GM23338 (cell line): ENCODE measurements at regions not wholly inside any gene's neighbourhood (a gene's known extent, or its start where the extent isn't known, plus 50 kb on each side); places are given as distances from the start of the nearest gene placed in this dataset.

Experiments used
- ATAC-seq: fragments of 200-7000 bp; cut with Tn5 transposase; 3 replicates; pipeline ENCODE4 v1.9.1; 2020
- DNase-seq: peaks from one replicate; pipeline ENCODE4 v3.0.0-alpha.2; 2015; ENCODE audit warnings: low spot score
- H2AFZ ChIP-seq: fragments of 200-600 bp; sonication (generic); 2 replicates; pipeline ENCODE4 v1.8.0; 2016; ENCODE audit warnings: antibody characterized with exemption, mild to moderate bottlenecking, moderate library complexity
- H3F3A ChIP-seq: fragments of 200-600 bp; sonication (generic); replicated peaks from 2 replicates; pipeline ENCODE4 v1.8.0; 2017; ENCODE audit warnings: antibody characterized with exemption, mixed run types, low read depth
- H3K27ac ChIP-seq: fragments of 200-600 bp; sonication (generic); 2 replicates; pipeline ENCODE4 v1.6.1; 2016; ENCODE audit warnings: low read depth
- H3K27me3 ChIP-seq: fragments of 200-600 bp; sonication (generic); 2 replicates; pipeline ENCODE4 v1.8.0; 2016; ENCODE audit warnings: mild to moderate bottlenecking, mixed run types, moderate library complexity; ENCODE audit not compliant: insufficient read depth
- H3K36me3 ChIP-seq: fragments of 200-600 bp; sonication (generic); 2 replicates; pipeline ENCODE4 v1.8.0; 2016; ENCODE audit warnings: mild to moderate bottlenecking; ENCODE audit not compliant: insufficient read depth
- H3K4me1 ChIP-seq: fragments of 200-600 bp; sonication (generic); 2 replicates; pipeline ENCODE4 v1.8.0; 2016; ENCODE audit warnings: mild to moderate bottlenecking, moderate library complexity; ENCODE audit not compliant: insufficient read depth
- H3K4me2 ChIP-seq: fragments of 200-600 bp; sonication (generic); 2 replicates; pipeline ENCODE4 v1.7.1; 2017; ENCODE audit warnings: mixed run types
- H3K4me3 ChIP-seq: fragments of 200-600 bp; sonication (generic); 2 replicates; pipeline ENCODE4 v1.6.1; 2016; ENCODE audit warnings: mixed run types
- H3K79me2 ChIP-seq: fragments of 200-600 bp; sonication (generic); replicated peaks from 2 replicates; pipeline ENCODE4 v1.8.0; 2017; ENCODE audit warnings: mild to moderate bottlenecking; ENCODE audit not compliant: insufficient read depth
- H3K9me2 ChIP-seq: fragments of 200-600 bp; sonication (generic); 2 replicates; pipeline ENCODE4 v1.8.0; 2017; ENCODE audit not compliant: insufficient read depth
- H4K20me1 ChIP-seq: fragments of 200-600 bp; sonication (generic); replicated peaks from 2 replicates; pipeline ENCODE4 v1.8.0; 2017; ENCODE audit warnings: mild to moderate bottlenecking; ENCODE audit not compliant: insufficient read depth
- H3K27ac Mint-ChIP-seq: 2 replicates; pipeline ENCODE4 v1.8.0; 2020; ENCODE audit warnings: inconsistent platforms, mild to moderate bottlenecking, moderate library complexity, mixed read lengths
- H3K27me3 Mint-ChIP-seq: 3 replicates; pipeline ENCODE4 v1.8.0; 2022; ENCODE audit warnings: low read depth, mild to moderate bottlenecking, moderate library complexity, mixed read lengths, inconsistent platforms; ENCODE audit not compliant: insufficient read depth, poor library complexity
- H3K36me3 Mint-ChIP-seq: 3 replicates; pipeline ENCODE4 v1.8.0; 2021; ENCODE audit warnings: low read depth, mild to moderate bottlenecking, inconsistent platforms, moderate library complexity, mixed read lengths
- H3K4me1 Mint-ChIP-seq: 3 replicates; pipeline ENCODE4 v1.8.0; 2020; ENCODE audit warnings: mild to moderate bottlenecking, inconsistent platforms, mixed read lengths
- H3K4me3 Mint-ChIP-seq: 3 replicates; pipeline ENCODE4 v1.8.0; 2021; ENCODE audit warnings: moderate library complexity, mild to moderate bottlenecking, inconsistent platforms, mixed read lengths
- H3K9me3 Mint-ChIP-seq: 3 replicates; pipeline ENCODE4 v1.8.0; 2020; ENCODE audit warnings: moderate library complexity, mild to moderate bottlenecking, inconsistent platforms, mixed read lengths
- CREB1 ChIP-seq: fragments of 250-450 bp; sonication (Bioruptor Pico); IDR thresholded peaks from 2 replicates; pipeline ENCODE4 v1.5.0; 2020; ENCODE audit warnings: low read depth, mild to moderate bottlenecking, moderate library complexity
- CTCF ChIP-seq, 2 experiments: fragments of 200-600 bp in 1 of 2; sonication (generic) in 1 of 2; conservative IDR thresholded peaks; 2 replicates each; pipeline versions ENCODE4 v1.5.1 to v1.6.1; 2016 to 2017; ENCODE audit warnings: antibody characterized with exemption in 2 of 2, low read depth in 2 of 2, mild to moderate bottlenecking in 2 of 2, moderate library complexity in 1 of 2
- ETS1 ChIP-seq: IDR thresholded peaks from 2 replicates; pipeline ENCODE4 v1.6.1; 2016; ENCODE audit warnings: antibody characterized with exemption
- EZH2 ChIP-seq: fragments of 200-600 bp; sonication (generic); IDR thresholded peaks from one replicate; pipeline ENCODE4 v1.8.0; 2017; ENCODE audit warnings: antibody characterized with exemption, mild to moderate bottlenecking, low read depth; ENCODE audit not compliant: unreplicated experiment
- EZH2phosphoT487 ChIP-seq: fragments of 200-600 bp; sonication (generic); IDR thresholded peaks from one replicate; pipeline ENCODE4 v1.8.1; 2018; ENCODE audit warnings: antibody characterized with exemption; ENCODE audit not compliant: unreplicated experiment
- JUNB ChIP-seq: IDR thresholded peaks from one replicate; pipeline ENCODE4 v1.6.1; 2016; ENCODE audit warnings: antibody characterized with exemption; ENCODE audit not compliant: unreplicated experiment
- NANOG ChIP-seq: IDR thresholded peaks from 2 replicates; pipeline ENCODE4 v1.6.1; 2016; ENCODE audit warnings: antibody characterized with exemption, borderline replicate concordance
- POLR2AphosphoS5 ChIP-seq: IDR thresholded peaks from 2 replicates; pipeline ENCODE4 v1.6.1; 2016; ENCODE audit warnings: antibody characterized with exemption, low read depth
- REST ChIP-seq: IDR thresholded peaks from one replicate; pipeline ENCODE4 v1.6.1; 2018; ENCODE audit warnings: antibody characterized with exemption; ENCODE audit not compliant: unreplicated experiment
- STAT1 ChIP-seq: IDR thresholded peaks from one replicate; pipeline ENCODE4 v1.6.1; 2016; ENCODE audit warnings: antibody characterized with exemption; ENCODE audit not compliant: unreplicated experiment
- ZNF114 ChIP-seq: fragments of 250-450 bp; sonication (Bioruptor Pico); IDR thresholded peaks from 2 replicates; pipeline ENCODE4 v1.5.0; 2020; ENCODE audit warnings: mild to moderate bottlenecking, moderate library complexity
- ZNF331 ChIP-seq: fragments of 250-450 bp; sonication (Bioruptor Pico); IDR thresholded peaks from 2 replicates; pipeline ENCODE4 v1.5.0; 2020; ENCODE audit warnings: low read depth, mild to moderate bottlenecking, moderate library complexity
- ZNF462 ChIP-seq: fragments of 250-450 bp; sonication (Bioruptor Pico); IDR thresholded peaks from 2 replicates; pipeline ENCODE4 v1.5.0; 2020; ENCODE audit warnings: mild to moderate bottlenecking, moderate library complexity

GRCh38 chr4:128364565-128364964 lies 77.0 kb upstream of the PGRMC2 start:
- Histone ChIP-seq H3K27me3 (no peaks in the 10 kb centered on the region), H3K4me3 (no peak overlapping the region), H3F3A (no peaks in the 10 kb centered on the region), H3K36me3 (no peaks in the 10 kb centered on the region; the same call in 1 of the 2 replicates), H4K20me1 (no peaks in the 10 kb centered on the region), H3K9me2 (no peaks in the 10 kb centered on the region), H3K4me2 (no peak overlapping the region), H3K27ac (no peak overlapping the region), H3K79me2 (no peaks in the 10 kb centered on the region), H2AFZ (no peak overlapping the region), H3K4me1 (peaks cover 4% of the 10 kb centered on the region; the same call in 1 of the 2 replicates)
- TF ChIP-seq ZNF331 (CRISPR knock-in tag), result no peak
- no peak for TF ChIP-seq ZNF462 (CRISPR knock-in tag)
- no peak for TF ChIP-seq EZH2
- TF ChIP-seq CREB1 (CRISPR knock-in tag), result no peak
- no peak for TF ChIP-seq NANOG
- no peak for TF ChIP-seq STAT1
- no peak for TF ChIP-seq POLR2AphosphoS5
- TF ChIP-seq JUNB, result no peak
- no peak for TF ChIP-seq ETS1
- TF ChIP-seq REST, result no peak
- TF ChIP-seq ZNF114 (CRISPR knock-in tag), result no peak
- no peak for TF ChIP-seq CTCF (conservative IDR thresholded peaks at IDR 0.05; ENCODE audit: low read depth in 2 of 2)
- TF ChIP-seq EZH2phosphoT487, result no peak
- H3K27ac Mint-ChIP-seq, result no peak overlapping the region
- H3K27me3 Mint-ChIP-seq, result peaks cover 4% of the 10 kb centered on the region
- H3K9me3 Mint-ChIP-seq, result peaks cover 13% of the 10 kb centered on the region
- peaks cover 16% of the 10 kb centered on the region for H3K36me3 Mint-ChIP-seq
- DNase-seq, result no peak
- H3K4me1 Mint-ChIP-seq, result no peaks in the 10 kb centered on the region
- no peak overlapping the region for H3K4me3 Mint-ChIP-seq
- ATAC-seq, result no peak
